K562 (cell line): ENCODE measurements at regions not wholly inside any gene's neighbourhood (a gene's known extent, or its start where the extent isn't known, plus 50 kb on each side); places are given as distances from the start of the nearest gene placed in this dataset.

Experiments used
- TAF15 ChIP-seq: fragments of 200-400 bp; formaldehyde crosslinking; IDR thresholded peaks from 2 replicates; pipeline ENCODE4 v1.6.1; 2017; ENCODE audit warnings: mild to moderate bottlenecking, low read depth, low read length, moderate library complexity
- TRIM28 ChIP-seq: fragments of 450-650 bp; IDR thresholded peaks from 2 replicates; pipeline ENCODE4 v1.6.1; 2017
- TF ChIP-seq, protein P1 (sequence below), 3 experiments: IDR thresholded peaks in 2 of 3; conservative IDR thresholded peaks in 1 of 3; 2 replicates each; pipeline ENCODE4 v1.5.1; 2011 to 2012; ENCODE audit warnings: low read length in 3 of 3, mild to moderate bottlenecking in 3 of 3, control low read depth in 2 of 3, improper control_type of control experiment in 1 of 3, inconsistent platforms in 1 of 3, low read depth in 1 of 3, mixed read lengths in 1 of 3, moderate library complexity in 1 of 3; ENCODE audit not compliant: insufficient read depth in 2 of 3

DNA sequence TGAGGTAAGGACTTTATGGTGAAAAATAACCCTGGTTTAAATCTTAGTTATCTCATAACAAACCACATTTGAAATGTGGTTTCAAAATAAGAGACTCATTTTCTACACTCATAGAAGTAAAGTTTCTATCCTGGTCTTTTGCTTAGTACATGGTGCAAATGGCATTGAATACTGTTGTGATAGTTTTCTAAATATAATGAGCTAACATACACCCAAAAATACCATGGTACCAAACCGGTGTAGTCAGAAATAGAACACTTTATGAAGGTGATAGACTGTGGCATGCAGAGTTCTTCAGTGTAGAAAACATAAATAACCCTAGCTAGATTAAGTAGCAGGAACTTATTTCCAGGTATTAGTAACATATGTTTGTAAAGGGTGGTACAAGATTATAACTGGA, 629.4 kb downstream of the PLOD2 start:
- no peak for TF ChIP-seq TRIM28
- no peak for TF ChIP-seq TAF15
- TF ChIP-seq, protein P1, sequence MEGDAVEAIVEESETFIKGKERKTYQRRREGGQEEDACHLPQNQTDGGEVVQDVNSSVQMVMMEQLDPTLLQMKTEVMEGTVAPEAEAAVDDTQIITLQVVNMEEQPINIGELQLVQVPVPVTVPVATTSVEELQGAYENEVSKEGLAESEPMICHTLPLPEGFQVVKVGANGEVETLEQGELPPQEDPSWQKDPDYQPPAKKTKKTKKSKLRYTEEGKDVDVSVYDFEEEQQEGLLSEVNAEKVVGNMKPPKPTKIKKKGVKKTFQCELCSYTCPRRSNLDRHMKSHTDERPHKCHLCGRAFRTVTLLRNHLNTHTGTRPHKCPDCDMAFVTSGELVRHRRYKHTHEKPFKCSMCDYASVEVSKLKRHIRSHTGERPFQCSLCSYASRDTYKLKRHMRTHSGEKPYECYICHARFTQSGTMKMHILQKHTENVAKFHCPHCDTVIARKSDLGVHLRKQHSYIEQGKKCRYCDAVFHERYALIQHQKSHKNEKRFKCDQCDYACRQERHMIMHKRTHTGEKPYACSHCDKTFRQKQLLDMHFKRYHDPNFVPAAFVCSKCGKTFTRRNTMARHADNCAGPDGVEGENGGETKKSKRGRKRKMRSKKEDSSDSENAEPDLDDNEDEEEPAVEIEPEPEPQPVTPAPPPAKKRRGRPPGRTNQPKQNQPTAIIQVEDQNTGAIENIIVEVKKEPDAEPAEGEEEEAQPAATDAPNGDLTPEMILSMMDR (IDR thresholded peaks at IDR 0.05 in 2 of 3, conservative IDR thresholded peaks at IDR 0.05 in 1 of 3; ENCODE audit: insufficient read depth in 2 of 3, low read depth in 1 of 3, low read length in 3 of 3) = no peak
